Activated CD4-positive, alpha-beta T cell treated with anti-CD3 and anti-CD28 coated beads for 48 hours (primary cell): ENCODE measurements at regions not wholly inside any gene's neighbourhood (a gene's known extent, or its start where the extent isn't known, plus 50 kb on each side); places are given as distances from the start of the nearest gene placed in this dataset.
"Not testable (repeated sequence)": the region's sequence is repeated elsewhere in the genome, so short reads cannot be mapped to it uniquely, and the experiment has no call there.

Source experiments
- DNase-seq: peaks from one replicate; pipeline ENCODE4 v3.0.0-alpha.2; 2020

- DNase-seq = no peak
Observed at GRCh38 chr9:99491408-99492158, 269.5 kb downstream of the SEC61B start.

- DNase-seq = no peak
Observed at GRCh38 chr9:99497641-99498040, 275.6 kb downstream of the SEC61B start.

- not testable (repeated sequence) for DNase-seq
Observed at GRCh38 chr9:99498979-99499378, 276.9 kb downstream of the SEC61B start.

GRCh38 chr9:99505936-99506335 lies 283.9 kb downstream of the SEC61B start:
- DNase-seq = no peak

GRCh38 chr9:99506747-99507348 lies 284.8 kb downstream of the SEC61B start:
- DNase-seq = no peak

- no peak for DNase-seq
Observed at GRCh38 chr9:99509065-99509745, 287.1 kb downstream of the SEC61B start.

GRCh38 chr9:99509900-99510535 lies 287.9 kb downstream of the SEC61B start:
- no peak for DNase-seq

- DNase-seq = no peak
Observed at GRCh38 chr9:99511723-99512122, 289.6 kb downstream of the SEC61B start.

GRCh38 chr9:99513441-99514112 lies 291.5 kb downstream of the SEC61B start:
- no peak for DNase-seq

- DNase-seq = no peak
Observed at GRCh38 chr9:99515093-99515492, 293.0 kb downstream of the SEC61B start.

- no peak for DNase-seq
Observed at GRCh38 chr9:99515895-99516656, 294.0 kb downstream of the SEC61B start.

GRCh38 chr9:99516657-99517049 lies 294.6 kb downstream of the SEC61B start:
- DNase-seq = peak; percentile 33

GRCh38 chr9:99523838-99524237 lies 297.8 kb upstream of the NR4A3 start:
- no peak for DNase-seq

GRCh38 chr9:99531313-99531712 lies 290.4 kb upstream of the NR4A3 start:
- DNase-seq = no peak

GRCh38 chr9:99533421-99533820 lies 288.3 kb upstream of the NR4A3 start:
- DNase-seq = no peak

GRCh38 chr9:99537996-99538395 lies 283.7 kb upstream of the NR4A3 start:
- DNase-seq = no peak

- DNase-seq = no peak
Observed at GRCh38 chr9:99544526-99544925, 277.2 kb upstream of the NR4A3 start.

GRCh38 chr9:99549441-99549840 lies 272.2 kb upstream of the NR4A3 start:
- DNase-seq = no peak

- no peak for DNase-seq
Observed at GRCh38 chr9:99555792-99556191, 265.9 kb upstream of the NR4A3 start.

- DNase-seq = no peak
Observed at GRCh38 chr9:99556998-99557397, 264.7 kb upstream of the NR4A3 start.

- no peak for DNase-seq
Observed at GRCh38 chr9:99557816-99558215, 263.9 kb upstream of the NR4A3 start.

GRCh38 chr9:99559776-99560175 lies 261.9 kb upstream of the NR4A3 start:
- DNase-seq = no peak
